ENCODE measurements at regions not wholly inside any gene's neighbourhood (a gene's known extent, or its start where the extent isn't known, plus 50 kb on each side); places are given as distances from the start of the nearest gene placed in this dataset.

DNA sequence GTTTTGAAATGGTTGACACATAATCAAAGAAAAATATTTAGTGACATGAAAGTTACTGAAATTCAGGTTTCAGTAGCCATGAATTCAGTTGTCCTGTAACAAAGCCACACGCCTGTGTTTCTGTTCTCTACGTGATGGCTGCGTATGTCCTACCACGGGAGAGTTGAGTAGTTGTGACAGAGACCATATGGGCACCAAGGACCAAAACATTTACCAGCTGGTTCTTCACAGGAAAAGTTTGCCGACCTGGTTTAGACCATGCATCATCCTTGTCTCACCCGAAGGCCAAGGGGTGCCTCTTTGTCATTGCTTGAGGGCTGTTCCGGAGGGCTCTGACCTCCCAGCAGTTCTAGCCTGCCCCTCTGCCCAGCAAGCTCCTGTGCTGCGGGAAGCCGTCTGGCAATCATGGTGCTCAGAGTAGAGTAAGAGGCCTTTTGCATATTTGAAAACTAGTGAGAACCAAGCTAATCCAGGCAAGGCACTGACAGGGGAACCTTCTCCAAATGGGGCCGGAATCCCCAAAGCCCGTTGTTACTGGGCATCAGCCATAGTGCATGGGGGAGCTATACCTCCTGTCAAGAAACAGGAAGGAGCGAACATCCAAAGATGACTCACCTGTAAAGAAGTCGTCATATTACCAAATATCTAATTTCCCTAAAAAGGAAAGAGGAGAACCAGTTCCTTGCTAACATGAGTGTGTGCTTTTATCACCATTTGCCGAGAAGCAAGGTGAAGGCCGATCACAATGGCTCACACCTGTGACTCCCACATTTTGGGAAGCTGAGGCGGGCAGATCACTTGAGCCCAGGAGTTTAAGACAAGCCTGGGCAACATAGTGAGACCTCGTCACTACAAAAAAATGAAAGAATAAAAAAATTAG is 92.6 kb upstream of the RAB12 start:
- WGBS, 2 donors (ENCODE audit: low coverage in 1 of 2), result 49 to 75% methylated on average over 9 to 11 of the region's 17 CpGs
- H3K27ac ChIP-seq, result no peak overlapping the region
- TF ChIP-seq POLR2AphosphoS5 (IDR thresholded peaks at IDR 0.05), result no peak
- no peak for TF ChIP-seq POLR2A (IDR thresholded peaks at IDR 0.05)
- no peak for TF ChIP-seq EP300 (IDR thresholded peaks at IDR 0.05)
- TF ChIP-seq CTCF (IDR thresholded peaks at IDR 0.05), result no peak
- peaks cover 0 to 14% (median 0%) of the 10 kb centered on the region in 3 donors for H3K9me3 ChIP-seq
- H3K4me1 ChIP-seq, result no peaks in the 10 kb centered on the region
- no peak for ATAC-seq
- no peaks in the 10 kb centered on the region for H3K36me3 ChIP-seq
- H3K4me3 ChIP-seq, result no peak overlapping the region
- H3K27me3 ChIP-seq, result peaks cover 18% of the 10 kb centered on the region

DNA sequence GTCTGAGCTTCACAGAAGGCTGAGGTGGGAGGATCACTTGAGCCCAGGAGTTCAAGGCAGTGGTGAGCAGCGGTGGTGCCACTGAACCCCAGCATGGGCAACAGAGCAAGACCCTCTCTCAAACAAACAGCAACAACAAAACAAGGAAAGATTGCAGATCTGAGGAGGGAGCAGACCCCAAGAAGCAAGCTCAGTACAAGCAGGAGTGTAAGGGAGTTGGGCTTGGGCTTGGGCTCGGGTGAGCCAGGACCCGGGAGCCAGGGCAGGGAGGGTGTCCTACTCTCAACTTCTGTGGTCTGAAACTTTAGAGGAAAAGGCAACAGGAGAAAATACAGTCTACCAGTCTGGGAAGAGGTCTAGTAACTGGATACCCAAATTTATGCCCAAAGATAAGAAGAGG is 92.0 kb upstream of the RAB12 start:
- no peak for TF ChIP-seq CTCF (IDR thresholded peaks at IDR 0.05)
- H3K27me3 ChIP-seq, result peaks cover 19% of the 10 kb centered on the region
- ATAC-seq, result no peak
- H3K4me1 ChIP-seq, result no peaks in the 10 kb centered on the region
- no peaks in the 10 kb centered on the region for H3K36me3 ChIP-seq
- 81 to 90% methylated on average over 2 to 3 of the region's 3 CpGs for WGBS, 2 donors (ENCODE audit: low coverage in 1 of 2)
- peaks cover 0 to 17% (median 0%) of the 10 kb centered on the region in 3 donors for H3K9me3 ChIP-seq
- no peak overlapping the region for H3K4me3 ChIP-seq
- no peak overlapping the region for H3K27ac ChIP-seq

GRCh38 chr18:8519102-8519501 is 90.1 kb upstream of the RAB12 start:
- peaks cover 35% of the 10 kb centered on the region for H3K27me3 ChIP-seq
- peaks cover 0 to 17% (median 0%) of the 10 kb centered on the region in 3 donors for H3K9me3 ChIP-seq
- no peaks in the 10 kb centered on the region for H3K36me3 ChIP-seq
- H3K4me1 ChIP-seq, result no peaks in the 10 kb centered on the region
- no peak for TF ChIP-seq CTCF (IDR thresholded peaks at IDR 0.05)
- ATAC-seq, result no peak
- no peak overlapping the region for H3K4me3 ChIP-seq
- 34 to 39% methylated on average over 2 of the region's 2 CpGs for WGBS, 2 donors (ENCODE audit: low coverage in 1 of 2)
- no peak overlapping the region for H3K27ac ChIP-seq

GRCh38 chr18:8520266-8520665 is 89.0 kb upstream of the RAB12 start:
- no peaks in the 10 kb centered on the region for H3K4me1 ChIP-seq
- WGBS, 2 donors (ENCODE audit: low coverage in 1 of 2), result 88% methylated on average over 1 of the region's 1 CpG; no CpG with 5 or more reads in 1 of the 2 donors
- H3K36me3 ChIP-seq, result no peaks in the 10 kb centered on the region
- peaks cover 35% of the 10 kb centered on the region for H3K27me3 ChIP-seq
- peaks cover 0 to 17% (median 0%) of the 10 kb centered on the region in 3 donors for H3K9me3 ChIP-seq
- H3K27ac ChIP-seq, result no peak overlapping the region
- no peak overlapping the region for H3K4me3 ChIP-seq
- TF ChIP-seq POLR2AphosphoS5 (IDR thresholded peaks at IDR 0.05), result no peak
- TF ChIP-seq EP300 (IDR thresholded peaks at IDR 0.05), result no peak
- no peak for TF ChIP-seq POLR2A (IDR thresholded peaks at IDR 0.05)
- TF ChIP-seq CTCF (IDR thresholded peaks at IDR 0.05), result no peak
- no peak for ATAC-seq

- TF ChIP-seq CTCF (IDR thresholded peaks at IDR 0.05) (no peak), EP300 (IDR thresholded peaks at IDR 0.05) (no peak), POLR2AphosphoS5 (IDR thresholded peaks at IDR 0.05) (no peak), POLR2A (IDR thresholded peaks at IDR 0.05) (no peak)
- Histone ChIP-seq H3K4me1 (no peaks in the 10 kb centered on the region), H3K27ac (no peak overlapping the region), H3K4me3 (no peak overlapping the region), H3K36me3 (no peaks in the 10 kb centered on the region), H3K9me3 (peaks cover 0 to 17% (median 0%) of the 10 kb centered on the region in 3 donors), H3K27me3 (peaks cover 30% of the 10 kb centered on the region)
- ATAC-seq, result no peak
- 100% methylated on average over 1 of the region's 4 CpGs for WGBS, 2 donors (ENCODE audit: low coverage in 1 of 2)
Measured at GRCh38 chr18:8522756-8523155, 86.5 kb upstream of the RAB12 start.
